Right cardiac atrium (tissue), 5 donors: ENCODE measurements at regions not wholly inside any gene's neighbourhood (a gene's known extent, or its start where the extent isn't known, plus 50 kb on each side); places are given as distances from the start of the nearest gene placed in this dataset.
"Not testable (repeated sequence)": the region's sequence is repeated elsewhere in the genome, so short reads cannot be mapped to it uniquely, and the experiment has no call there.

Source experiments
- ATAC-seq, 2 donors: fragments of 200-7000 bp; cut with Tn5 transposase; one replicate each; pipeline versions ENCODE4 v1.8.0 to v1.9.1; 2020; ENCODE audit warnings: moderate library complexity in 2 of 2, mild to moderate bottlenecking in 1 of 2
- DNase-seq, 3 donors: peaks; one replicate each; pipeline ENCODE4 v3.0.0-alpha.2; 2020
- H3K27ac ChIP-seq: one replicate; pipeline ENCODE4 v1.5.1; 2013; ENCODE audit warnings: mild to moderate bottlenecking, low read length, control low read depth, moderate library complexity
- H3K27me3 ChIP-seq: one replicate; pipeline ENCODE4 v1.6.1; 2013; ENCODE audit not compliant: control insufficient read depth, insufficient read depth
- H3K4me1 ChIP-seq: one replicate; pipeline ENCODE4 v1.6.1; 2013; ENCODE audit warnings: low read length; ENCODE audit not compliant: control insufficient read depth, insufficient read depth
- H3K4me3 ChIP-seq: one replicate; pipeline ENCODE4 v1.5.1; 2013; ENCODE audit warnings: low read length, control low read depth
- H3K9me3 ChIP-seq: one replicate; pipeline ENCODE4 v1.6.1; 2013; ENCODE audit warnings: low read length; ENCODE audit not compliant: control insufficient read depth
- WGBS: extraction: QIAGEN DNeasy Blood & Tissue Kit; methylation state at CpG from one replicate; pipeline ENCODE4 v1.1.7; 2013; 5-methylcytosine and 5-hydroxymethylcytosine counted together
- intact Hi-C, 4 donors: fragments of 100-400 bp; cut with DNase I; formaldehyde crosslinking; loops; one replicate each; pipeline versions ENCODE4 v1.11.0 to v1.14.0; 2022 to 2023
- donor health status: healthy with polysubstance abuse.
- donor health status: DM: no; HTN: yes; CAD: no.
- donor health status: DM: no; HTN: no; CAD: no.
- donor health status: DM: no; HTN: yes; CAD: no; lungs with severe emphysema.
- donor health status: DM: yes; HTN: yes; CAD: no.

DNA sequence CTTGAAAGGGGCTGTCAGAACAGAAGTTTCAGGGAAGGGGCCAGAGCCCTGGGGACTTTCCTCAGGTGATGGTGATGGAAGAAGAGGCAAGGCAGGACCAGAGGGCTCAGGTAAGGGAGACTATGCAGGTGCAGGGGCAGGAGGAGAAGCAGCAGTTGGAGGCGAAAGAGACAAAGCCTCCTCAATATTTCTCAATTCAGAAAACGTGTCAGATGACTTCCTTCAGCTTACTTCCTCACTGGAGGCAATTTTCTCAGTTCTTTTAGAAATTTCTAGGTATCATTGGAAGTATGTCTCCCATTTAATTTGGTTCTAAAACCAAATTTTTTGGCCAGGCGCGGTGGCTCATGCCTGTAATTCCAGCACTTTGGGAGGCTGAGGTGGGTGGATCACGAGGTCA is 112.4 kb downstream of the PPIAL4G start:
- 82% methylated on average over 5 of the region's 5 CpGs for WGBS
- H3K27me3 ChIP-seq, H3K4me3 ChIP-seq, intact Hi-C loops, H3K4me1 ChIP-seq, ATAC-seq, H3K9me3 ChIP-seq, DNase-seq, H3K27ac ChIP-seq: not testable (repeated sequence)

DNA sequence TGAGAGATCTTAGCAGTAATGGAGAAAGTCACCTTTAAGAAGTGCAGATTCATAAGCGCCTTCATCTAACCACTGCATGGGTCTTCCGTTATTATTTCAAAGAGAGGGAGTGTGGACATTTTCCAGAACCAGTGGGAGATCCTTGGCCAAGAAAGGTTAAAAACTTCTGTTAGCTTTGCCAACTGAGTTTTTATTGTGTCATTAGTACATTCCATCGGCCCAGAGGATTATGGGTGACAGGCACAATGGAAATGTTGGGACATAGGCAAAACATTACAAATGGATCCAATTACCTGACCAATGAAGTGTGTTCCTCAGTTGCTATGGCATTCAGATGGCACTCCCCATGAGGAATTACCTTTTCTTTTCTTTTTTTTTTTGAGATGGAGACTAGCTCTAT is 115.5 kb downstream of the PPIAL4G start:
- intact Hi-C loops: no loop called here
- 83% methylated on average over 3 of the region's 3 CpGs for whole genome bisulfite sequencing
- no peak for ATAC-seq
- Histone ChIP-seq H3K4me3 (no peak overlapping the region), H3K9me3 (no peaks in the 10 kb centered on the region), H3K27me3 (no peaks in the 10 kb centered on the region), H3K27ac (no peak overlapping the region), H3K4me1 (no peaks in the 10 kb centered on the region)
- DNase-seq: no peak

DNA sequence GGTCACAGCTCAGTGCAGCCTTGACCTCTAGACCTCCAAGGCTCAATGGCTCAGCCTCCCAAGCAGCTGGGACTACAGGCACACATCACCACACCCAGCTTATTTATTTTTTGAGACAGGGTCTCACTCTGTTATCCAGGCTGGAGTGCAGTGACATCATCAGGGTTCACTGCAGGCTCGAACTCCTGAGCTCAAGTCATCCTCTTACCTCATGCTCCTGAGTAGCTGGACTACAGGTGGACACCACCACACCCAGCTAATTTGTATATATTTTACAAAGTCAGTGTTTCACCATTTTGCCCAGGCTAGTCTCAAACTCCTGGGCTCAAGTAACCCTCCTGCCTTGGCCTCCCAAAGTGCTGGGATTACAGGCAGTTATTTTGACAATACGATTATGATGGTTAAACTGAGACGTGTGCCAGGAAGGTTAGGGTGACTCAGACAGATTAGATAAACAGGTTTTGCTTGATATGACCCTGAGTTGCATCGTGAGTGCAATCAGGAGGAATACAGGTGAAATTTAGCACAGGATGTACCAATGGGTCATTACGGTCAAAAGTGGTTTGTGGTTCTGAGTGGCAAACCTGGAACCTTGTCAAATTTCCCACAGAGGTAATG is 116.9 kb downstream of the PPIAL4G start:
- H3K4me1 ChIP-seq, H3K4me3 ChIP-seq, ATAC-seq, DNase-seq, intact Hi-C loops, H3K27me3 ChIP-seq, H3K27ac ChIP-seq, H3K9me3 ChIP-seq: not testable (repeated sequence)
- WGBS: 72% methylated on average over 5 of the region's 5 CpGs

DNA sequence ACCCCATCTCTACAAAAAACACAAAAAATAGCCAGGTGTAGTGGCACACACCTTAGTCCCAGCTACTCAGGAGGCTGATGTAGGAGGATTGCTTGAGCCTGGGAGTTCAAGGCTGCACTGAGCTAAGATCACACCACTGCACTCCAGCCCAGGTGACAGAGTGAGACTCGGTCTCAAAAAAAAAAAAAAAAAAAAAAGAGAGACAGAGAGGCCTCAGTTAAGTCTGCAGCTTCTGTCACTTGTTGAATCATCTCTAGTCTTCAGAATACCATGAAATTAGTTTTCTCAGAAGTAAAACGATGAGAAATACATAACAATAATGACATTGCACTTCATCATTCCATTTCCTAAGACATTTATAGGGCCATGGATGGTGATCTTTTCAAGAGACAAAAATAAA is 118.0 kb downstream of the PPIAL4G start:
- H3K9me3 ChIP-seq, H3K27me3 ChIP-seq, ATAC-seq, DNase-seq, intact Hi-C loops, H3K4me3 ChIP-seq, H3K27ac ChIP-seq, H3K4me1 ChIP-seq: not testable (repeated sequence)
- WGBS: 77% methylated on average over 2 of the region's 2 CpGs

DNA sequence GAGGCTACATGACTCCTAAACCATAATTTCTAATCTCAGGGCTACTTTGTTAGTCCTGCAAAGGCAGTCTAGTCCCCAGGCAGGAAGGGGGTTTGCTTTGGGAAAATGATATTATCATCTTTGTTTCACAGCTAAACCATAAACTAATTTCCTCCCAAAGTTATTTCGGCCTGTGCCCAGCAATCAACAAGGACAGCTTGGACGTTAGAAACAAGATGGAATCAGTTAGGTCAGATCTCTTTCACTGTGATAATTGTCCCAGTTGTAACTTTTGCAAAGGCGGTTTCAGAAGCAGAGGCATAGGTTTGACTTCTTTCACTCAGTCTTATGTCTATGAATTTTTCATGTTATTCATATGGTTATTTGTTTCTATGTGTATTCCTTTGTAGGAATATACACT is 119.1 kb downstream of the PPIAL4G start:
- ATAC-seq, H3K27me3 ChIP-seq, intact Hi-C loops, H3K9me3 ChIP-seq, H3K4me1 ChIP-seq, DNase-seq, H3K27ac ChIP-seq, H3K4me3 ChIP-seq: not testable (repeated sequence)
- WGBS: 73% methylated on average over 3 of the region's 3 CpGs

DNA sequence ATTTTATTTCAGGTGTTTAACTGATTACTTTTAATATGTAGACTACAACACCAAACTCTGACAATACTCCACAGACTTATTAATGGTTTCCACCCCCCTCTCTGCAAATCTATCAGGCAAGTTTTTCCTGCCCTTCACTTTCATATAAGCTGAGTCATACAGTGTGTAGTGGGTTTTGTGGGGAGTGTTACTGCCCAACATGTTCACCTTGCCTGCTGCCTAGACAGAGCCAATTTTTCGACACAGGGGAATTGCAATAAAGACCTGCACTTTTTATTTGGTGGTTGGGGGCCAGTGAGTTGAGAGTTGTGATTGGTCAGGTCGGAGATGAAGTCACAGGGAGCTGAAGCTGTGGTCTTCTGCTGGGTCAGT is 119.7 kb downstream of the PPIAL4G start:
- intact Hi-C loops: no loop called here
- no peaks in the 10 kb centered on the region for H3K27me3 ChIP-seq
- no peak overlapping the region for H3K27ac ChIP-seq
- no peaks in the 10 kb centered on the region for H3K9me3 ChIP-seq
- DNase-seq (no peak), ATAC-seq (no peak)
- 84% methylated on average over 2 of the region's 2 CpGs for WGBS
- H3K4me3 ChIP-seq: no peak overlapping the region
- peaks cover 4% of the 10 kb centered on the region for H3K4me1 ChIP-seq

DNA sequence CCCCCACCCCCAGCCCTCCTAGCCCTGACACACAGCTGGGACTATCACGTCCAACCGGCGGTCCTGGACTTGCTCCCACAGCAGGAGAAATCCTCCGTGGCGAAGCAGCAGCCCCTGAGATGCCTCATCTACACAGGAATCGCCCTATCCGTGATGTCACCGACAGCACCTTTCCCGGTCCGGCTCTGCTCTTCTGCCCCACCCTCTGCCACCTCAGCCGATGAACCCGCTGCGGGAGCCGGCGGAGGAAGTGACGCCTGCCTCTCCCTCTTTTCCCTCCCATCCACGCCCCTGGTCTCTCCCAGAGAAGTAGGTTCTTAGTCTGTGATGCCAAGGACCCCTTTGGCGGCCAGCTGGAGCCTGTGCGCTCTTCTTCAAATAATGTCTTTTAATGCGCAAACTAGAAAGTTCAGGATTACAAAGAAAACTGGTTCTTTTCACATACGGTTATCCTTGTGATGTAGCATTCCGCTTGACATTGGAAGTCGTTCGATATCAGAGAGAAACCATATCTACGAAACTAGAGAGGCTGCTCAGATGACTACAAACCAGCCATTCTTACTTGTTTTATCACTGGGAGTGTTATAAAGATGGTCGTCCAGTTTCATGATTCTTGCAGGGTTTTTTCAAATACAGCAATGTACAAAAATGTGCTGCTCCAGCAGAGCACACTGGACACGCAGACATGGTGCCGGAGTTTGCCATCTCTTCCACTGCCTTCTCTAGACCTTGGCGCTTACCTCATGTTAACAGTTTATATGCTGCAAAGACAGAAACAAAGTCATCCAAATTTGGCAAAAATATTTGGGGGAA is 120.3 kb downstream of the PPIAL4G start:
- Histone ChIP-seq H3K9me3 (no peaks in the 10 kb centered on the region), H3K27ac (no peak overlapping the region), H3K4me1 (peaks cover 4% of the 10 kb centered on the region), H3K4me3 (no peak overlapping the region), H3K27me3 (no peaks in the 10 kb centered on the region)
- ATAC-seq (no peak), DNase-seq (peak in 1 of 3 donors; percentile 43)
- intact Hi-C loops: no loop called here
- 31% methylated on average over 29 of the region's 29 CpGs for WGBS

DNA sequence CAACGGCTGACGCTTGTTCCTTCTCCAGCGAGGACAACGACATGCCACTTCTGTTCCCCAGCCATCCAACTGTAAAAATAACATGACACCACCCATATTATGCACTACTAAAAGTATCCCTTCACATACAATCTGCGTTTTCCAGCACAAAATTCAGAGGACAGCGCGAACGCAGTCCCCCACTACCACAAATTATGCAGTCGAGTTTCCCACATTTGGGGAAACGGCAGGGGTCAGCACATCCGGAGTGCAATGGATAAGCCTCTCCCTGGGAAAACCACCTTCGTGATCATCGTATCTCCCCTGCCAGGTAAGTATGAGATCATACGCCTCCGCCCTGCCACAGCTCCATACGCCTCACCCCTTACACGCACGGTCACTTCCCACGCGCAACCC is 120.9 kb downstream of the PPIAL4G start:
- Histone ChIP-seq H3K9me3 (no peaks in the 10 kb centered on the region), H3K4me3 (peak overlapping the region; percentile 37), H3K27me3 (no peaks in the 10 kb centered on the region), H3K27ac (no peak overlapping the region), H3K4me1 (peaks cover 4% of the 10 kb centered on the region)
- WGBS: 5% methylated on average over 20 of the region's 20 CpGs
- DNase-seq (no peak), ATAC-seq (no peak)
- intact Hi-C loops: no loop called here

DNA sequence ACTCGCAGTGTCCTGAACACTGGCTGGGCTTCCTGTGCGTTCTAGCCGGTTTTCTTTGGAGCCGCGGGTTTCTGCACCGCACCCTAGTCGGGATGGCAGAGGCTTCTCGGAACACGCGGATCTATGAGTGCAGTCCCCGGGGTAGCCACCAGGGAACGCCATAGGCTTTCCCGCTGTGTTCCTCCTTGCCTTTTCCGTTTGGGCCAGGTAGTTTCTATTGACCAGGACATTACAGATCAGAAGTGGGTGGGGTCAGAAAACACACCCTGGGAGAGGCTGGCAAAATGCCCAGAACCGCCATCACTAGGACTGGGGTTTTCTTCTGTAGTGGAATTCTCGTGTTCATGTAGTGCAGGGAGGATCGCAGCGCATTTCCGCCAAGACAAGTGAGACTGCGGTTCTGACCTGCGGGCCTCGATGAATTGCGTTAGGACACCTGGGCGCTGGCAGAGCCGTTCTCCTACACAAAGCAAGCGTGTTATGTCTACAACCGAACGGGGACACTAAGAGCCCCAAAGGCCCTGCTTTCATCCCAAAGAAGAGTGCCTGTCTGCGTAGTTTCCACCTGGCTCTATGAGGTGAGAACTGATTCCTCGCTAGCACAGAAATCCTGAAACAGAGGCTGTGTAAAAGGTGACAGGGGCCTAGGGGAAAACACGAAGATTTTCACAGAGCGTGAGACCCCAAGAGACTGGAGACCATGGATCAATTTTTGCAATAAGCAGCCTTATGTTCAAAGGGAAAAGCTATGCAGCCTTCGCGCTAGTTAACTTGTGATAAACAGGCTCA is 121.5 kb downstream of the PPIAL4G start:
- H3K27me3 ChIP-seq, H3K4me1 ChIP-seq, intact Hi-C loops, H3K27ac ChIP-seq, H3K9me3 ChIP-seq, ATAC-seq: not testable (repeated sequence)
- peak overlapping the region; percentile 37 for H3K4me3 ChIP-seq
- DNase-seq: peak; percentile 48 to 67 (median 60)
- WGBS: 8% methylated on average over 34 of the region's 34 CpGs

DNA sequence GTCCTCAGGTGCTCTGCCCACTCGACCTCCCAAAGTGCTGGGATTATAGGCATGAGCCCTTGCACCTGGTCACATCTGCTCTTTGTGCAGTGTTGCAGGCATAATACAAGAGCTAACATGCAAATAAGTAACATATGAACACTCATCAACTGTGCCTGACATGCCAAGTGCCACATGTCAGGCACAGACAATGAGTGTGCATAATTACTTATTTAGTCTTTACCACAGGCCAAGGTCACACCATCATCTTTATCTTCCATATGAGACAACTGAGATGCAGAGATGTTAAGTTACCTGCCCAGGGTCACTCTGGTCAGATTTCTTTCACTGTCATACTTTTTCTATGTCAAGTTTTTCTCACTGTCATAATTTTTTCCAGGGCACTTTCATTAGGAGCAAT is 126.1 kb downstream of the PPIAL4G start:
- no peak overlapping the region for H3K27ac ChIP-seq
- peaks cover 4% of the 10 kb centered on the region for H3K4me1 ChIP-seq
- no peak for ATAC-seq
- no peaks in the 10 kb centered on the region for H3K9me3 ChIP-seq
- no peaks in the 10 kb centered on the region for H3K27me3 ChIP-seq
- intact Hi-C loops: no loop called here
- DNase-seq: no peak
- no peak overlapping the region for H3K4me3 ChIP-seq
- 79% methylated on average over 1 of the region's 1 CpG for WGBS

DNA sequence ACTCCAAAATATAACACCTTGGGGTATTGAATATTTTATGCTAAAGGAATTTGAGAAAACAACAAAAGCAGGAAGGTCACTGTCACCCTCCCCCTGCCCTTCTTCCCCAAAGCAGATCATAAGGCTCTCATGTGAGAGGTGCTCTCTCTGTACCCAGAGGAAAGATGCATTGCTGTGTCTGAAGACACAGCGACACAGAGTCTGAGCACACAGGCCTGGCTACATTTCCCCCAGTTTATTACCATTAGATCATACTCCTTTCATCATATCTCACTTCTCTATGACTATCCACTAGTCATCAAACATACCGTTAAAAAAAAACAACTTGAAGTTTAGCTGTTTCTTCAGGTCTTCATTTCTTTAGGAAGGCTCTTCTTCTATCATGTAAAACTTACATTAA is 127.1 kb downstream of the PPIAL4G start:
- Histone ChIP-seq H3K4me1 (no peaks in the 10 kb centered on the region), H3K9me3 (no peaks in the 10 kb centered on the region), H3K27me3 (peaks cover 3% of the 10 kb centered on the region), H3K4me3 (no peak overlapping the region), H3K27ac (no peak overlapping the region)
- intact Hi-C loops: no loop called here
- ATAC-seq: no peak
- 94% methylated on average over 2 of the region's 2 CpGs for whole genome bisulfite sequencing
- no peak for DNase-seq
